IMR-90 (cell line): ENCODE measurements at regions not wholly inside any gene's neighbourhood (a gene's known extent, or its start where the extent isn't known, plus 50 kb on each side); places are given as distances from the start of the nearest gene placed in this dataset.

Experiments used
- ATAC-seq: fragments of 200-7000 bp; cut with Tn5 transposase; 2 replicates; pipeline ENCODE4 v1.9.1; 2020; ENCODE audit warnings: low read depth, mild to moderate bottlenecking, moderate library complexity
- BruUV-seq: library from RNA; stranded (reverse); fragments of 400-500 nt; replicated peaks from 2 replicates; lab custom pipeline; 2021; lab: Mats Ljungman, UMichigan
- CTCF ChIA-PET: fragments of 300-600 bp; formaldehyde crosslinking; extraction: SDS; loops from one replicate; lab custom pipeline; 2021; ENCODE audit warnings: antibody characterized with exemption; lab: Yijun Ruan, JAX
- POLR2A ChIA-PET: fragments of 300-600 bp; sonication (Branson Sonifier 250); formaldehyde crosslinking; loops from one replicate; lab custom pipeline; 2022; ENCODE audit warnings: antibody characterized with exemption; ENCODE audit not compliant: unreplicated experiment; lab: Charles Lee
- DNase-seq: peaks from one replicate; pipeline ENCODE4 v3.0.0; 2013
- H2AFZ ChIP-seq: replicated peaks from 2 replicates; pipeline ENCODE3; 2013; ENCODE audit warnings: low read length, mild to moderate bottlenecking; ENCODE audit not compliant: poor library complexity
- H2AK5ac ChIP-seq: 2 replicates; pipeline ENCODE4 v1.6.1; 2013; ENCODE audit warnings: low read depth, low read length, inconsistent platforms
- H2AK9ac ChIP-seq: replicated peaks from 2 replicates; pipeline ENCODE3; 2013; ENCODE audit warnings: mild to moderate bottlenecking, low read depth, low read length, moderate library complexity; ENCODE audit not compliant: poor library complexity
- H2BK120ac ChIP-seq: 2 replicates; pipeline ENCODE4 v1.6.1; 2013; ENCODE audit warnings: low read depth, low read length, inconsistent platforms
- H2BK15ac ChIP-seq: 3 replicates; pipeline ENCODE4 v1.6.1; 2013; ENCODE audit warnings: low read depth, low read length, inconsistent platforms
- H2BK20ac ChIP-seq: 2 replicates; pipeline ENCODE4 v1.6.1; 2013; ENCODE audit warnings: low read depth, mild to moderate bottlenecking, inconsistent platforms, low read length, moderate library complexity
- H2BK5ac ChIP-seq: 2 replicates; pipeline ENCODE4 v1.6.1; 2013; ENCODE audit warnings: mild to moderate bottlenecking, low read depth, low read length, inconsistent platforms; ENCODE audit not compliant: poor library complexity, severe bottlenecking
- H3K14ac ChIP-seq: replicated peaks from 2 replicates; pipeline ENCODE4 v1.6.1; 2013; ENCODE audit warnings: low read depth, low read length, inconsistent platforms
- H3K18ac ChIP-seq: 2 replicates; pipeline ENCODE4 v1.6.1; 2013; ENCODE audit warnings: low read depth, low read length, control low read depth
- H3K23ac ChIP-seq: 2 replicates; pipeline ENCODE4 v1.6.1; 2013; ENCODE audit warnings: low read depth, low read length, inconsistent platforms
- H3K27ac ChIP-seq: 2 replicates; pipeline ENCODE4 v1.5.1; 2013; ENCODE audit warnings: mild to moderate bottlenecking, control low read depth, low read length; ENCODE audit not compliant: insufficient read depth
- H3K27me3 ChIP-seq: 2 replicates; pipeline ENCODE4 v1.6.1; 2013; ENCODE audit warnings: low read length; ENCODE audit not compliant: control insufficient read depth, insufficient read depth
- H3K36me3 ChIP-seq: 2 replicates; pipeline ENCODE4 v1.6.1; 2013; ENCODE audit warnings: low read length, mixed read lengths; ENCODE audit not compliant: control insufficient read depth, insufficient read depth
- H3K4ac ChIP-seq: 2 replicates; pipeline ENCODE4 v1.6.1; 2013; ENCODE audit warnings: low read depth, low read length, inconsistent platforms
- H3K4me1 ChIP-seq: 2 replicates; pipeline ENCODE4 v1.6.1; 2013; ENCODE audit warnings: low read length, mixed read lengths; ENCODE audit not compliant: control insufficient read depth, insufficient read depth
- H3K4me2 ChIP-seq: 2 replicates; pipeline ENCODE4 v1.6.1; 2013; ENCODE audit warnings: low read depth, mild to moderate bottlenecking, control low read depth, low read length, moderate library complexity
- H3K4me3 ChIP-seq: 2 replicates; pipeline ENCODE4 v1.5.1; 2013; ENCODE audit warnings: low read depth, mild to moderate bottlenecking, control low read depth, low read length, moderate library complexity; ENCODE audit not compliant: insufficient read depth
- H3K56ac ChIP-seq: 2 replicates; pipeline ENCODE4 v1.6.1; 2013; ENCODE audit warnings: low read length, inconsistent platforms; ENCODE audit not compliant: insufficient read depth; ENCODE audit errors: extremely low read depth
- H3K79me1 ChIP-seq, 2 experiments: 2 replicates each; pipeline ENCODE4 v1.6.1; 2013; ENCODE audit warnings: low read length in 2 of 2, inconsistent platforms in 1 of 2, low read depth in 1 of 2
- H3K9ac ChIP-seq: 2 replicates; pipeline ENCODE4 v1.6.1; 2013; ENCODE audit warnings: low read depth, low read length, control low read depth
- H3K9me1 ChIP-seq: 2 replicates; pipeline ENCODE4 v1.6.1; 2013; ENCODE audit warnings: low read length, inconsistent platforms; ENCODE audit not compliant: insufficient read depth
- H3K9me3 ChIP-seq: 2 replicates; pipeline ENCODE4 v1.6.1; 2013; ENCODE audit warnings: low read length; ENCODE audit not compliant: control insufficient read depth, insufficient read depth
- H4K20me1 ChIP-seq: 2 replicates; pipeline ENCODE4 v1.6.1; 2013; ENCODE audit warnings: low read length, inconsistent platforms; ENCODE audit not compliant: insufficient read depth
- H4K5ac ChIP-seq: 2 replicates; pipeline ENCODE4 v1.6.1; 2013; ENCODE audit warnings: mild to moderate bottlenecking, low read depth, low read length, control low read depth
- H4K8ac ChIP-seq, 2 experiments: 2 replicates each; pipeline ENCODE4 v1.6.1; 2013; ENCODE audit warnings: low read depth in 2 of 2, low read length in 2 of 2, control low read depth in 1 of 2, inconsistent platforms in 1 of 2
- H4K91ac ChIP-seq: 2 replicates; pipeline ENCODE4 v1.6.1; 2013; ENCODE audit warnings: low read depth, low read length, inconsistent platforms; ENCODE audit not compliant: insufficient read depth
- BHLHE40 ChIP-seq: fragments of 150-350 bp; IDR thresholded peaks from 2 replicates; pipeline ENCODE4 v1.6.1; 2016; ENCODE audit warnings: mild to moderate bottlenecking, low read depth, low read length
- CEBPB ChIP-seq: IDR thresholded peaks from 2 replicates; pipeline ENCODE4 v1.6.1; 2012; ENCODE audit warnings: low read depth, low read length, improper control_type of control experiment
- CHD1 ChIP-seq: IDR thresholded peaks from 2 replicates; pipeline ENCODE4 v1.6.1; 2012; ENCODE audit warnings: low read depth, low read length, improper control_type of control experiment
- ELK1 ChIP-seq: fragments of 150-350 bp; IDR thresholded peaks from 2 replicates; pipeline ENCODE4 v1.6.1; 2016; ENCODE audit warnings: low read depth, mild to moderate bottlenecking, low read length, moderate library complexity, borderline replicate concordance
- FOS ChIP-seq: fragments of 150-350 bp; IDR thresholded peaks from 2 replicates; pipeline ENCODE4 v1.6.1; 2016; ENCODE audit warnings: low read depth, low read length
- MAFK ChIP-seq: IDR thresholded peaks from 2 replicates; pipeline ENCODE4 v1.6.1; 2012; ENCODE audit warnings: low read depth, low read length, improper control_type of control experiment
- MAZ ChIP-seq: IDR thresholded peaks from 2 replicates; pipeline ENCODE4 v1.6.1; 2012; ENCODE audit warnings: low read depth, mild to moderate bottlenecking, low read length, improper control_type of control experiment, moderate library complexity, borderline replicate concordance
- MXI1 ChIP-seq: IDR thresholded peaks from 2 replicates; pipeline ENCODE4 v1.6.1; 2012; ENCODE audit warnings: low read depth, mild to moderate bottlenecking, low read length, moderate library complexity, borderline replicate concordance
- NFE2L2 ChIP-seq: fragments of 150-350 bp; IDR thresholded peaks from 2 replicates; pipeline ENCODE4 v1.6.1; 2016; ENCODE audit warnings: low read depth, mild to moderate bottlenecking, low read length
- POLR2A ChIP-seq: IDR thresholded peaks from 2 replicates; pipeline ENCODE4 v1.6.1; 2012; ENCODE audit warnings: mild to moderate bottlenecking, low read depth, low read length
- RAD21 ChIP-seq: IDR thresholded peaks from 2 replicates; pipeline ENCODE4 v1.6.1; 2012; ENCODE audit warnings: low read length, improper control_type of control experiment
- RCOR1 ChIP-seq: IDR thresholded peaks from 2 replicates; pipeline ENCODE4 v1.6.1; 2012; ENCODE audit warnings: mild to moderate bottlenecking, low read length, improper control_type of control experiment; ENCODE audit not compliant: insufficient replicate concordance
- RFX5 ChIP-seq: IDR thresholded peaks from 2 replicates; pipeline ENCODE4 v1.8.0; 2012; ENCODE audit warnings: low read depth, mild to moderate bottlenecking, low read length, moderate library complexity
- SMC3 ChIP-seq: fragments of 150-350 bp; IDR thresholded peaks from 2 replicates; pipeline ENCODE4 v1.6.1; 2016; ENCODE audit warnings: low read depth, mild to moderate bottlenecking, antibody characterized with exemption, low read length, moderate library complexity
- USF2 ChIP-seq: fragments of 150-350 bp; IDR thresholded peaks from 2 replicates; pipeline ENCODE4 v1.6.1; 2017; ENCODE audit warnings: mild to moderate bottlenecking, antibody characterized with exemption, low read length, low read depth
- WGBS, 2 experiments: methylation state at CpG; one replicate each; pipeline versions ENCODE4 v1.1.5 to v1.1.7; 2013; ENCODE audit warnings: missing lambda C conversion rate in 2 of 2; ENCODE audit not compliant: insufficient read length in 1 of 2; ENCODE audit errors: extremely low coverage in 2 of 2; 5-methylcytosine and 5-hydroxymethylcytosine counted together
- dilution Hi-C: fragments of 300-500 bp; cut with HindIII; formaldehyde crosslinking; loops from one replicate; pipeline ENCODE4 v1.14.3; 2018; ENCODE audit warnings: low sequenced_read_pairs; ENCODE audit not compliant: unreplicated experiment
- in situ Hi-C: fragments of 300-500 bp; cut with MboI; formaldehyde crosslinking; loops from 3 replicates; pipeline ENCODE4 v1.14.3; 2019; ENCODE audit warnings: low sequenced_read_pairs, inconsistent platforms, mixed read lengths
- intact Hi-C: fragments of 100-400 bp; cut with micrococcal nuclease; formaldehyde crosslinking; loops from 2 replicates; pipeline ENCODE4 v1.10.0; 2022
- TF ChIP-seq, protein P1 (sequence below): conservative IDR thresholded peaks from 2 replicates; pipeline ENCODE4 v1.5.1; 2012; ENCODE audit warnings: mild to moderate bottlenecking, low read depth, low read length, improper control_type of control experiment

DNA sequence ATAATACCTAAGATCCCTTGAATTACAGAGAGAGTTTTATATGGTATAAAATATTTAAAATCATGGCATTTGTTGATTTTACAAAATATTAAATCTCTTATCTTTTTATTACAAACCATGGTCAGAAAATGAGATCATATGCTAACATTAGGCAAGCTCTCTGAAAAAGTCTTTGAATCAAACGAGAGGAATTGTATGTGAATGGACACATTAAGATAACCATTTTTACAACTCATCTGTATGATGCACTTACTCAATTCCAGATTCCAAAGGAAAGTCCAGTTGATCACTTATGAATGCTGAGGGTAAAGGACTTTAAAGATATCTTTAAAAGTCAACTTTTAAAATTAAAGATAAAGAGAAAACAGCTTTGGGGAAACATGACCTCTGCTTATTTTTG lies 83.5 kb upstream of the LUZP2 start:
- DNase-seq (peak; percentile 38), ATAC-seq (peak; percentile 29; the same call in 1 of the 2 replicates)
- Histone ChIP-seq H3K9me3 (no peaks in the 10 kb centered on the region), H2BK120ac (no peak overlapping the region), H3K36me3 (no peaks in the 10 kb centered on the region), H4K20me1 (no peaks in the 10 kb centered on the region), H4K91ac (no peak overlapping the region), H3K4me1 (no peaks in the 10 kb centered on the region), H3K18ac (no peak overlapping the region), H3K4ac (no peak overlapping the region), H4K8ac (no peak overlapping the region), H3K79me1 (no peaks in the 10 kb centered on the region), H3K14ac (no peak overlapping the region), H3K27me3 (no peaks in the 10 kb centered on the region), H2AK5ac (no peak overlapping the region), H3K56ac (no peak overlapping the region), H2BK15ac (no peak overlapping the region), H3K4me3 (no peak overlapping the region), H3K9ac (no peak overlapping the region), H3K9me1 (no peaks in the 10 kb centered on the region), H3K4me2 (no peak overlapping the region), H4K5ac (no peak overlapping the region), H3K23ac (no peak overlapping the region), H3K27ac (no peak overlapping the region), H2AK9ac (no peak overlapping the region), H2AFZ (no peak overlapping the region), H2BK5ac (no peak overlapping the region), H2BK20ac (no peak overlapping the region)
- in situ Hi-C loops (no loop called here), intact Hi-C loops (no loop called here), dilution Hi-C loops (no loop called here)
- no TSS peak for BruUV-seq
- no CpG with 5 or more reads among the region's 1 CpG for WGBS, 2 experiments
- no peak for TF ChIP-seq CEBPB
- TF ChIP-seq NFE2L2, result no peak
- no peak for TF ChIP-seq RAD21
- TF ChIP-seq BHLHE40, result no peak
- TF ChIP-seq FOS, result no peak
- TF ChIP-seq, protein P1, sequence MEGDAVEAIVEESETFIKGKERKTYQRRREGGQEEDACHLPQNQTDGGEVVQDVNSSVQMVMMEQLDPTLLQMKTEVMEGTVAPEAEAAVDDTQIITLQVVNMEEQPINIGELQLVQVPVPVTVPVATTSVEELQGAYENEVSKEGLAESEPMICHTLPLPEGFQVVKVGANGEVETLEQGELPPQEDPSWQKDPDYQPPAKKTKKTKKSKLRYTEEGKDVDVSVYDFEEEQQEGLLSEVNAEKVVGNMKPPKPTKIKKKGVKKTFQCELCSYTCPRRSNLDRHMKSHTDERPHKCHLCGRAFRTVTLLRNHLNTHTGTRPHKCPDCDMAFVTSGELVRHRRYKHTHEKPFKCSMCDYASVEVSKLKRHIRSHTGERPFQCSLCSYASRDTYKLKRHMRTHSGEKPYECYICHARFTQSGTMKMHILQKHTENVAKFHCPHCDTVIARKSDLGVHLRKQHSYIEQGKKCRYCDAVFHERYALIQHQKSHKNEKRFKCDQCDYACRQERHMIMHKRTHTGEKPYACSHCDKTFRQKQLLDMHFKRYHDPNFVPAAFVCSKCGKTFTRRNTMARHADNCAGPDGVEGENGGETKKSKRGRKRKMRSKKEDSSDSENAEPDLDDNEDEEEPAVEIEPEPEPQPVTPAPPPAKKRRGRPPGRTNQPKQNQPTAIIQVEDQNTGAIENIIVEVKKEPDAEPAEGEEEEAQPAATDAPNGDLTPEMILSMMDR, result no peak
- TF ChIP-seq POLR2A, result no peak
- TF ChIP-seq MXI1, result no peak
- TF ChIP-seq RFX5, result no peak
- no peak for TF ChIP-seq SMC3
- no peak for TF ChIP-seq MAFK
- no peak for TF ChIP-seq MAZ
- TF ChIP-seq CHD1, result no peak
- TF ChIP-seq USF2, result no peak
- no peak for TF ChIP-seq RCOR1
- no peak for TF ChIP-seq ELK1
- ChIA-PET POLR2A (no interaction called here), CTCF (no interaction called here)
